Epidermal melanocyte (primary cell): ENCODE measurements at regions not wholly inside any gene's neighbourhood (a gene's known extent, or its start where the extent isn't known, plus 50 kb on each side); places are given as distances from the start of the nearest gene placed in this dataset.

Source experiments
- DNase-seq: peaks from one replicate; pipeline ENCODE4 v3.0.0; 2011; ENCODE audit warnings: low spot score; ENCODE audit not compliant: insufficient read length

- no peak for DNase-seq
Measured at GRCh38 chr13:24075137-24075975, 85.2 kb upstream of the SPATA13 start.

DNA sequence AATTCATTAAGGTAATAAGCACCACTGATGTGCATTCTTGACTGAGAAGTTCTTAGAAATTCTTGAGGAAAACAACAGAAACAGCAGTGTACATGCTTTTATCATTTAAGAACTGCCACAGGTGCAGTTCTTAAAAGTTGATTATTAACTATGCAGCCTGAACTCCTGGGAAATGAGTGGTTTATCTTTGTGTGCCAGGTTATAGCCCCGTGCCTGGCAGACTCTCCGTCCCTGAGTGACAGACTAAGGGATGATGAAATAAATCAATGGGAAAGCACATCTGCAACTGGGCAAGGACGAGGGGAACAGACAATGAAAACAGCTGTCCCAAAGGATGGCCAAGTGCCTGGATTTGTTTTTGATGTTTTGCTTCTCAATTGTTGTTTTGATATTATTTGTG lies 84.4 kb upstream of the SPATA13 start:
- no peak for DNase-seq

DNA sequence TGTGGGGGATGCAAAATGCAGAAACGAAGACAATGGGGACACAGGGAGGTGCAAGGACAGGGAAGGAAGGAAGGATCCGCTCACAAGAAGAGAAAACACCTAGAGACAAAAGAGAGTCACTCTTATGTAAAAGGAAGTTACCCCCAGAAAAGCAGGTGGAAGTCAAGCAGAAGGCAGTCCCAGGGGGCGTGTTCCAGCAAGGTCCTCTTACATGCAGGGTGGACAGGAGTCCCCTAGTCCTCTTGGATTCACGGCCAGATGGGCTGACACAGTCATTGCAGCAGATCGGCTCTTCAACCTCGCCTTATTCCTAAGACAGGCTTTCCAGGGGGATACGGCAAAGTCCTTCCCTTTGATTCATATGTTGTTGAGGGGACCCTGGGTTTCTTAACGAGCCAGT lies 83.9 kb upstream of the SPATA13 start:
- no peak for DNase-seq

GRCh38 chr13:24080134-24080533 lies 80.4 kb upstream of the SPATA13 start:
- no peak for DNase-seq

DNA sequence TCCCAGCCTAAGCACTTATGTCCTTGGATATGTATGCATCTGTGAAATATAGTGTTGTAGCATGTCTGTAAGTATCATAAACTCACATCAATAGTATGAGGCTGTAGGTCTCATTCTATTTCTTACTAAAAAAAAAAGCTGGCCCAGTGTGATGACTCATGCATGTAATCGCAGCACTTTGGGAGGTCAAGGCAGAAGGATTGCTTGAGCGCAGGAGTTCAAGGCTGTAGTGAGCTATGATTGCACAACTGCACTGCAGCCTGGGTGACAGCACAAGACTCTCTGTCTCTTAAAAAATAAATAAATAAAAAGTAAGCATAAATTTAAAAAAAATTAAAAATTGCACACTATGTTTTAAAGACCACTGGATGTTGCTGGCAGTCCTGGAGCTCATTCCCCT lies 79.1 kb upstream of the SPATA13 start:
- DNase-seq, result no peak

GRCh38 chr13:24083141-24083540 lies 77.4 kb upstream of the SPATA13 start:
- DNase-seq, result no peak

DNA sequence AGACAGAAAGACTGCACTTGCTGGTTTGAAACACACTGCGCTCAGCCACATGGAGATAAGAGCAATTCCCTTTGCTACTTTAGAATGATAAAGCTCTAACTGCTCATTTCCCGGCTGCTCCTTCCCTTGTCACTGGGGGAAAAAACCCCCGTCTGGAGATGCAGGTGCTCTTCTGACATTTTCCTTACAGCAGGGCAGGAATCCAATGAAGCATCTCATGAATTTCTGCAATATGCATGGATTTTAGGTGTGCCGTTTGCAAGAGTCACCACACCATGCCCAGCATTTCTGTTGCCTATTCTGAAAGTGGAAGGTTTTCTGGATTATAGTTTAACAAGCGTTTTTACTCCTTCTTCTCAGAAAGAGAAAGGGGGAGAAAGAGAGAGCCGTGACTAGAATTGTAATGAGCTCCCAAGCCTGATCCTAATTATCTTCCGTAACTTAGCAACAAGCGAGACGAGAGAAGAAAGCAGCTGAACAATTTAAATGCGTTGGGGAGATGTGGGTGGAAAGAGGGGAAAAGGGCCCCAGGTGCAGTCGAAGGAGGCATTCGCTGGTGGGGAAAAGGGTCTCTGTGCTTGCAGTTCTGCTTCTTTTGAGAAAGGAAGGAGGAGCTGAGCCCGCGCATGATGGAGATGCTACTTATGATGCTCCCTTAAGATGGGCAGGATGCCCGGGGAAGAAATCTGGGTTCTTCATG lies 76.6 kb upstream of the SPATA13 start:
- no peak for DNase-seq

DNA sequence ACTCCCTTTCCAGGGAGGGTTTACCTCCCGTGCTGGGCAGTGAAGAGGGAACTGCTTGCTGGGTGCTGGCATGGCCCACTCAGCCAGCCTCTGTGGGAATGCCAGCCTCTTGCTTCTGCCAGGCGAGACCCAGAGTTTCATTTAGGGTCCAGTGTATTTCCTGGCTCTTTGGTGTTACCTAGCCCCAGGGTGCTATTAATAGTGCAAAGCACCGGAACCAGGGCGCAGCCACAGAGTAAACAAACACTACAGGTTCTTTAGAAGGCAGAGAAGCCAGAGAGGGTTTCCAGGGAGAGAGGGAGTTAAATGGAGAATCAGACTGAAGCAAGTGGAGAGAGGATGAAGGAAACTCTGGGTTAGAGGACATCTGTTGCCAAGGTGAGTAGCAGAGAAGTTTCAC lies 74.9 kb upstream of the SPATA13 start:
- DNase-seq, result no peak

- DNase-seq, result no peak
Measured at GRCh38 chr13:24086642-24087041, 73.9 kb upstream of the SPATA13 start.

DNA sequence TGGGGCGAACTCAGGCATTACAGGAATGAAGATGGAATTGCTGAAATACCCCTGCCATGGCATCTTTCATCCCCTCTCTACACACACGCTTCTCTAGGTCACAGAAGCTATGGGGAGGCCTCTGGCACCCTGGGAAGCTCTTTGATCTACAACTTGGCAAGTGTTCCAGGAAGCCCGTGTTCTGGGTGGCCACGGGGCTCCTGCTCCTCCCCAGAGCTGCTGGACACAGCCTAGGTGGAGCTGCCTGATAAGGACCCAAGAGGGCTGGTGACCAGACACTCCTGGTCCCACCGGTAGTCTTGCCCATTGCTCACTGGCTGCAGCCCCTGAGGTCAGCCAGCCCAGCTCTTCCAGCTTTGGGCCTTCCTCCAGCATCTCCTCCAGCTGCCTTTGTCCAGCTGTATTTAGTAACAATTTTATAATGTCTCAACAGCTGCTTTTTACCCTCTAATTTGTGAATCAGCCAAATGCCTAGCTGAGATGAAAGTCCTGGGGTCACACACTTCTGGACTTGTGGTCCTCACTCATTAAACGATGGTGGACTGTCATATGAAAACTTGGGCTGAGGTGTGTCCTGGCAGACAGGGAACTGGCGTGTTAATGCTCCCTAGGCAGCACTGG lies 72.8 kb upstream of the SPATA13 start:
- DNase-seq, result no peak

DNA sequence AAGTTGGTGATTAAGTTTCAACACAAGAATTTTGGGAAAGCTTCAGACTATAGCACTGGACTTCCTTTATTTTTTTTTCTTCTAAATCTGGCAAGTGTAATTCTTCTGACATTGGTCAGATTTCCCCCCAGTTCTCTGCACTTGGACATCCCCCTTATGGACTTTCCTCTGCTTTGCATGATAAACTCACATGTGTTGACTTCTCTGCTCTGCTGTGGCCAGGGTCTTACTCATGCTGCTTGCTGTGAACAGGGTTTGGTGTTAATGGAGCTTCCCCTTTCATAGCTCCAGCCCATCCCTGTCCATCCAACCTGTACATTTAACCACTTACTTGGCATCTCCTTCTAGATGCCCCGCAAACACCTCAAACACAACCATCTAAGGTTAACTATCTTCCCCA lies 70.5 kb upstream of the SPATA13 start:
- no peak for DNase-seq

DNA sequence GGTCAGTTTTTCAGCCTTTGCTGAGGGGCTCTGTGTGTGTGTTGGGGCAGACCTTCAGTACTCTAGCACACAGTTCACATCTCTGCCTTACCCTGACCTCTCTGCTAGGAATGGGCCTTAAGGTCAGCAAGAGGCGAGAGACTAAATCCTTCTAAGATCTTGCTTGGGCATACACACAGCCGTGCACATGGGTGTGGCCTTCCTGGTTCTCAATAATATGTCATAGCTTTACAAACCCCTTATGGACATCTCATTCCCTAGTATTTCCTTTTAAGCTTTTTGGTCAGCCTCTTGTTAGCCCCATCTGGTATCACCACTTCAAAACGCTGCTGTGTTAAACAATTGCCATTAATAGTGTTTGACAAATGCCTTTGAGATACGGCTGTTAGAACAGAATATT lies 69.4 kb upstream of the SPATA13 start:
- no peak for DNase-seq

DNA sequence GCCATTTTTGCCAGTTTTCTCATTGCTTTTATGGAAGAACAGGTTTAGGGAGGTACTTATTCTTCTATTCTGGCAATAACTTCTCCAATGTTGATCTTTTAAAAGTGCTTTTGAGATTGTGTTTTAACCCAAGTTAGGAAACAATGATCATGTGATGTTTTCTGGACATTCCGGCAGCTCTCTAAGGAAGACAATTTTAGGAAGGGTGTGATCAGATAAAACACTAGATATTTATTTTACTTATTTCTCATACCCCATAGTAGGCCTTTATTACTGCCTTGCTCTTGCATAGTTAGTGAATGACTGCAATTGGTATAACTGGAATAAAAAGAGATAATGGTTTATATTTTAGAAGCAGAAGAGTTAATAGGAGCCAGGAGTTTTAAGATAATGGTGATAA lies 68.4 kb upstream of the SPATA13 start:
- no peak for DNase-seq

DNA sequence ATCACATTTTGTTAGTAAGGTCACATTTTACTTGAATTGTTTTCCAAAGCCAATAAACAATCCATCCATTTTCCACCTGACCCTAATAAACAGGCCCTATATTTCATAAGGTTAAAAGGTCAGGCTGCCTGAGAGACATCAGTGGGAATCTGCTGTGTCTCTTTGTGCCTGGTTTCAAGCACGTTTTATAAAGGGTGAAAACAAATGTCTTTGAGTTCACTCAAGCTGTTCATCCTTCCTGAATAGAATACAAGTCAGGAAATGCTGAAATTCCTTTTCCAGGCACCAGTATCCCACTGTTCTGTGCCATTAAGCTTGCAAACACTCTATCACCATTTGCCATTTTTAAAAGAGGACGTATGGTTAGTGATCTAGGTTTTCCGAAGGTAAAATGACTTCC lies 67.5 kb upstream of the SPATA13 start:
- no peak for DNase-seq

DNA sequence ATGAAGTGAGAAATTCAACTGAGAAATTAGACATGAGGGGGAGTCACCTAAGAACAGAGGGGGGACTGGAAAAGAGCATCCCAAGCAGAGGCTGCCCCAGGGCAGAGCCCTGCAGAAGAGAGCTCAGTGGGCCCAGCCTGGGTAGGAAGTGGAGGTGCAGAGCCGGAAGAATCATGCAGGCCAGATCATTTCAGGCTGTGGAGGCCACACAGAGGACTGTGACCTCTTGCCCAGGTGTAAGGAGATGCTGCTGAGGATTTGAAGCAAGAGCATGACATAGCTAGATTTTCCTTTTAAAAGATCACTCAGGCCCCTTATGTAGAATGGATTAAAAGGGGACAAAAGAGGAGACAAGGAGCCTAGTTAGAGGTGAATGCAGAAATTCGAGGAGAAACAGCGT lies 63.9 kb upstream of the SPATA13 start:
- no peak for DNase-seq

DNA sequence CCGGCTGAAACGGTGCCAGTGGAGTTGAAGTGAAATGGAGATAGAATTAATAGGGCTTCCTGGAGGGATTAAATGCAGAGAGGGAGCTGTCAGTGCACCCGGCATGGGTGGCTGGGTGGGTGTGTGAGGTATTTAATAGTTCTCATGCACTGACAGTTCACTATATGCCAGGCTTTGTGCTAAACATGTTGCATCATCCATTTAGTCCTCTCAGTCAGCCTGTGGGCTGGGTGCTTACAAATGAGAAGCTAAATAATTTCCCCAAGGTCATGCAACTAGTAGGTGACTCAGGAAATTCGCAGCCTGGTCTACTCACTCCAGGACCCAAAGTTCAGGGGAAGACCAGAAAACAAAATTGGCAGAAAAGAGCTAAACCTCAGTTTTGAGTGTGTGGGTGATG lies 63.5 kb upstream of the SPATA13 start:
- no peak for DNase-seq

- DNase-seq, result no peak
Measured at GRCh38 chr13:24097667-24098066, 62.9 kb upstream of the SPATA13 start.

- DNase-seq, result no peak
Measured at GRCh38 chr13:24099490-24099889, 61.0 kb upstream of the SPATA13 start.

GRCh38 chr13:24100188-24100587 lies 60.3 kb upstream of the SPATA13 start:
- DNase-seq, result no peak

- no peak for DNase-seq
Measured at GRCh38 chr13:24103782-24104372, 56.6 kb upstream of the SPATA13 start.

DNA sequence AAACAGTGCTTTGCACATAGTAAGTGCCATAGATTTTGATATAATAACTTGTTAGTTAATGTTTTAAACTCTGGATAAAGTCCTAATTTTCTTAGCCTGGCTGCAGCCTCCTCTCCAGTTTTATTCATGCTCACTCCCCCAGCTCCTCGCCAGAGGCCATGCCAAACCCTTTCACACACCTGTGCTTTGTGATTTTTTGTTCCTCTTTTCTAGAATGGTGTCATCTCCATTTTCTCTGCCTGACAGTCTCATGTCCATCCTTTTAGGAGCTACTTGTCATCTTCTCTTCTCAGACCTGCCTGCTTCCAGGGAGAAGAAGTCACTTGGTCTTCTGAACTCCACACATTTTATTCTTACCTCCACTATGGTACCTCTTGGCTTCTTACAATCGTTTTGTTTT lies 55.8 kb upstream of the SPATA13 start:
- no peak for DNase-seq

DNA sequence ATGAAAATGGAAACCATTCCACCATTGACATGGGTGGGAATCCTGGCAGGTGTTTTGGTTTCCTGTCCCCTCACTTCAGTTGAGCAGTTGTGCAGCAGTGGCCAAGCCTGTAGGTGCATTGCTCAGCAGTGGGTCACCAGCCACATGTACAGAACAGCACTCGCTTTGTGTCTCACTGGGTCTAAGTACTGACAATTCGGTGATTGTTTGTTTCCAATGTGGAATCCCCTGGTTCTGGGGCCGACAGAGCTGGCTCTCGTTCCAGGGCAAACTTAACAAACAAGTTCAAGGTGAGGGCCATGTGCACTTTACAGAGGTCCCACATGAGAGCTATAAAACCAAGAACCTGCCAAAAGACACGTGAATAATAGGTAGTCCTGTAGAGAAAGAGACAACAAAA lies 54.1 kb upstream of the SPATA13 start:
- no peak for DNase-seq
